ENCODE measurements at regions not wholly inside any gene's neighbourhood (a gene's known extent, or its start where the extent isn't known, plus 50 kb on each side); places are given as distances from the start of the nearest gene placed in this dataset.

- no peaks in the 10 kb centered on the region for H3K9me3 ChIP-seq (ENCODE audit: control insufficient read depth, low read length)
- no peak overlapping the region for H3K27ac ChIP-seq (ENCODE audit: insufficient read depth, low read length, poor library complexity, severe bottlenecking)
- no peaks in the 10 kb centered on the region for H3K36me3 ChIP-seq (ENCODE audit: control insufficient read depth, insufficient read depth, low read length)
- H3K4me3 ChIP-seq (ENCODE audit: insufficient read depth, low read depth, low read length, poor library complexity, severe bottlenecking), result no peak overlapping the region
- H3K27me3 ChIP-seq (replicated peaks; ENCODE audit: control insufficient read depth, insufficient read depth, low read length, poor library complexity, severe bottlenecking), result no peaks in the 10 kb centered on the region
- DNase-seq, result no peak
- H3K4me1 ChIP-seq (ENCODE audit: control insufficient read depth, insufficient read depth, low read length, poor library complexity, severe bottlenecking), result no peaks in the 10 kb centered on the region
Measured at GRCh38 chr9:120065151-120065550, 514.8 kb downstream of the CDK5RAP2 start.

- Histone ChIP-seq H3K27ac (ENCODE audit: insufficient read depth, low read length, poor library complexity, severe bottlenecking) (no peak overlapping the region), H3K4me3 (ENCODE audit: insufficient read depth, low read depth, low read length, poor library complexity, severe bottlenecking) (no peak overlapping the region), H3K9me3 (ENCODE audit: control insufficient read depth, low read length) (peaks cover 3% of the 10 kb centered on the region), H3K36me3 (ENCODE audit: control insufficient read depth, insufficient read depth, low read length) (no peaks in the 10 kb centered on the region), H3K4me1 (ENCODE audit: control insufficient read depth, insufficient read depth, low read length, poor library complexity, severe bottlenecking) (no peaks in the 10 kb centered on the region), H3K27me3 (replicated peaks; ENCODE audit: control insufficient read depth, insufficient read depth, low read length, poor library complexity, severe bottlenecking) (no peaks in the 10 kb centered on the region)
- DNase-seq, result no peak
Measured at GRCh38 chr9:120045011-120045410, 535.0 kb downstream of the CDK5RAP2 start.

DNA sequence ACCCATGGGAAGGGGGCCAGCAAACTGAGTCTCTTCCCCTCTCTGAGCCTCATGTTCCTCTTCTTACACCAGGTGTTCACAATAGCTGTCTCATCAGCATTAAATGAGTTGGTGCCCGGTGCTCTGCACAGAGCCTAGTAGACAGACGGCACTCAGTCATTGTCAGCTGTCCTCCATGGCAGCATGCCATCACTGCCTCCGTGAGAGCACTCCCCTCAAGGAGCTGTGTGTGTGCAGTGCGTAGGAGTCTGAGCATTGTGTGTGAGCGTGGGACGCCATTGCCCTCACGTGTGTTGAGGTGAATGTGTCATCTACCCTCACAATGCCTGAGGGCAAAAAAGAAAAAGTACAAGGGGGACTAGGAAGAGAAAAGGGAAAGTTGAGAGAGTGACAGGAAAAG lies 536.5 kb downstream of the CDK5RAP2 start:
- H3K36me3 ChIP-seq (ENCODE audit: control insufficient read depth, insufficient read depth, low read length), result no peaks in the 10 kb centered on the region
- no peak overlapping the region for H3K27ac ChIP-seq (ENCODE audit: insufficient read depth, low read length, poor library complexity, severe bottlenecking)
- H3K4me1 ChIP-seq (ENCODE audit: control insufficient read depth, insufficient read depth, low read length, poor library complexity, severe bottlenecking), result no peaks in the 10 kb centered on the region
- no peak for DNase-seq
- H3K4me3 ChIP-seq (ENCODE audit: insufficient read depth, low read depth, low read length, poor library complexity, severe bottlenecking), result no peak overlapping the region
- H3K9me3 ChIP-seq (ENCODE audit: control insufficient read depth, low read length), result peaks cover 3% of the 10 kb centered on the region
- no peaks in the 10 kb centered on the region for H3K27me3 ChIP-seq (replicated peaks; ENCODE audit: control insufficient read depth, insufficient read depth, low read length, poor library complexity, severe bottlenecking)

DNA sequence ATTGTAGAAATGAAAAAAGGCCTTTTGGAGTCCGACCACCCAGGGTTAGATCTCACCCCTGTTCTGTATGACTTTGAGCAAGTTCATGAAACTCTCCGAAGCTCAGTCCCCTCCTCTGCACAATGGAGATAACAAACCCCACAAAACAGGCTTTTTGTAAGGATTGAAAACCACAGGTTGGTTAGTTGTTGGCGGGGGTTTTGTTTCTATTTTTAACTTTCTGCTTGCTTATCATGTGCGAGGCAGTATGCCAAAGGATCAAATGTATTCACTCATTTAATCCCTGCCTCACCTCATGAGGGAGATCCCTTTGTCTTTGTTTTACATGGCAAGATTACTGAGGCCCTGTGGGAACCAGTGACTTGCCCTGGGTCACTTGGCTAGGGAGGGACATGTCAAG lies 539.1 kb downstream of the CDK5RAP2 start:
- H3K9me3 ChIP-seq (ENCODE audit: control insufficient read depth, low read length), result peaks cover 3% of the 10 kb centered on the region
- no peak overlapping the region for H3K4me3 ChIP-seq (ENCODE audit: insufficient read depth, low read depth, low read length, poor library complexity, severe bottlenecking)
- no peaks in the 10 kb centered on the region for H3K36me3 ChIP-seq (ENCODE audit: control insufficient read depth, insufficient read depth, low read length)
- no peaks in the 10 kb centered on the region for H3K27me3 ChIP-seq (replicated peaks; ENCODE audit: control insufficient read depth, insufficient read depth, low read length, poor library complexity, severe bottlenecking)
- no peaks in the 10 kb centered on the region for H3K4me1 ChIP-seq (ENCODE audit: control insufficient read depth, insufficient read depth, low read length, poor library complexity, severe bottlenecking)
- no peak for DNase-seq
- H3K27ac ChIP-seq (ENCODE audit: insufficient read depth, low read length, poor library complexity, severe bottlenecking), result no peak overlapping the region

DNA sequence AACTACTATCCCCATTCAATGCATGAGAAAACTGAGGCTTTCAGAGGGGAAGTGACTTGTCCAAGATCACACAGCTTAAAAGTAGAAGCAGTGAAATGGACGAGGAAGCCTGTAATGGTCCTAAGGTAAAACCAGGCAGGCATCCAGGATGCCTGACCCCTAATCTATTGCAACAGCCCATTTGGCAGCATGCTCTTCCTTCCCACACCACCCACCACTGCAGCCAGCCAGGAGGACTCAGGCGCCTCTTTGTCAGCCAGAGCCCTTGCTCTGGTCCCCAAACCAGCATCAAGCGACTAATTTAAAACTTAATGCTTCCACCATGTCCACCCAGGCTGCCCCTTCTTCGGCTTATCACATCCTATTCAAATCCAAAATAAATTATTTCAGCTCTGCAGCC lies 541.6 kb downstream of the CDK5RAP2 start:
- no peaks in the 10 kb centered on the region for H3K9me3 ChIP-seq (ENCODE audit: control insufficient read depth, low read length)
- no peak overlapping the region for H3K27ac ChIP-seq (ENCODE audit: insufficient read depth, low read length, poor library complexity, severe bottlenecking)
- H3K27me3 ChIP-seq (replicated peaks; ENCODE audit: control insufficient read depth, insufficient read depth, low read length, poor library complexity, severe bottlenecking), result no peaks in the 10 kb centered on the region
- DNase-seq, result no peak
- no peaks in the 10 kb centered on the region for H3K36me3 ChIP-seq (ENCODE audit: control insufficient read depth, insufficient read depth, low read length)
- no peaks in the 10 kb centered on the region for H3K4me1 ChIP-seq (ENCODE audit: control insufficient read depth, insufficient read depth, low read length, poor library complexity, severe bottlenecking)
- no peak overlapping the region for H3K4me3 ChIP-seq (ENCODE audit: insufficient read depth, low read depth, low read length, poor library complexity, severe bottlenecking)

DNA sequence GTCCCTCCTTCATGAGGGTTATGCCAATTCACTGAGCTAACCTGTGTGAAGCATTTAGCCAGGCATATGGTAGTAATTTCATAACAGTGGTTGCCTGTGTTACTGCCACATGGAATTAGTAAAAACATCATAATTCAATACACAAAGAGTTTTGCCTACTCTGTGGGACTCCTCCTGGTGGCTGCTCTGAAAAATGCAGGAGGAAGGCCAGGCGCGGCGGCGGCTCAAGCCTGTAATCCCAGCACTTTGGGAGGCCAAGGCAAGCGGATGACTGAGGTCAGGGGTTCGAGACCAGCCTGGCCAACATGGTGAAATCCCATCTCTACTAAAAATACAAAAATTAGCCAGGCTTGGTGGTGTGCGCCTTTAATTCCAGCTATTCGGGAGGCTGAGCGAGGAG lies 547.3 kb downstream of the CDK5RAP2 start:
- no peak for DNase-seq
- no peak overlapping the region for H3K27ac ChIP-seq (ENCODE audit: insufficient read depth, low read length, poor library complexity, severe bottlenecking)
- H3K4me3 ChIP-seq (ENCODE audit: insufficient read depth, low read depth, low read length, poor library complexity, severe bottlenecking), result no peak overlapping the region
- no peaks in the 10 kb centered on the region for H3K9me3 ChIP-seq (ENCODE audit: control insufficient read depth, low read length)
- no peaks in the 10 kb centered on the region for H3K36me3 ChIP-seq (ENCODE audit: control insufficient read depth, insufficient read depth, low read length)
- H3K4me1 ChIP-seq (ENCODE audit: control insufficient read depth, insufficient read depth, low read length, poor library complexity, severe bottlenecking), result no peaks in the 10 kb centered on the region
- no peaks in the 10 kb centered on the region for H3K27me3 ChIP-seq (replicated peaks; ENCODE audit: control insufficient read depth, insufficient read depth, low read length, poor library complexity, severe bottlenecking)

- DNase-seq, result no peak
- no peaks in the 10 kb centered on the region for H3K4me1 ChIP-seq (ENCODE audit: control insufficient read depth, insufficient read depth, low read length, poor library complexity, severe bottlenecking)
- H3K36me3 ChIP-seq (ENCODE audit: control insufficient read depth, insufficient read depth, low read length), result no peaks in the 10 kb centered on the region
- H3K27ac ChIP-seq (ENCODE audit: insufficient read depth, low read length, poor library complexity, severe bottlenecking), result no peak overlapping the region
- H3K27me3 ChIP-seq (replicated peaks; ENCODE audit: control insufficient read depth, insufficient read depth, low read length, poor library complexity, severe bottlenecking), result no peaks in the 10 kb centered on the region
- no peak overlapping the region for H3K4me3 ChIP-seq (ENCODE audit: insufficient read depth, low read depth, low read length, poor library complexity, severe bottlenecking)
- H3K9me3 ChIP-seq (ENCODE audit: control insufficient read depth, low read length), result no peaks in the 10 kb centered on the region
Measured at GRCh38 chr9:120030847-120031246, 549.1 kb downstream of the CDK5RAP2 start.

DNA sequence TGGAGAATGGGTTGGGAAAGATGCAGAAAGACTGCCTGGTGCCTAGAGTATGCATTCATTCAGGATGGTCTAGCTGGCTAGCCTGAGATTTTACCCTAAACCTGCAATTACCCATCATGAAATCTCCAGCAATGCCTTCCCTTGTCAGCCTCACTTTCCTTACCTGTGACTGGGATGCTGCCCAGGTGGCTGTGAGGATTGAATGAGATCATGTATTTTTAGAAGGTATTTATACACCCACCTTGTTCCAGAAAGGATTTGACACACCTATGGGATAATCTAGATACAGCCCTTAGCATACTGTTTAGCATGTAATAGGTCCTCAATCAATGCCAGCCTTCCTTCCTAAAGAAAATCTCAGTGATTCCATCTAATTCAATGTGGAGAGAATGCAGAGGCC lies 561.4 kb downstream of the CDK5RAP2 start:
- no peak overlapping the region for H3K4me3 ChIP-seq (ENCODE audit: insufficient read depth, low read depth, low read length, poor library complexity, severe bottlenecking)
- H3K9me3 ChIP-seq (ENCODE audit: control insufficient read depth, low read length), result no peaks in the 10 kb centered on the region
- no peaks in the 10 kb centered on the region for H3K27me3 ChIP-seq (replicated peaks; ENCODE audit: control insufficient read depth, insufficient read depth, low read length, poor library complexity, severe bottlenecking)
- no peaks in the 10 kb centered on the region for H3K36me3 ChIP-seq (ENCODE audit: control insufficient read depth, insufficient read depth, low read length)
- DNase-seq, result no peak
- H3K27ac ChIP-seq (ENCODE audit: insufficient read depth, low read length, poor library complexity, severe bottlenecking), result no peak overlapping the region
- H3K4me1 ChIP-seq (ENCODE audit: control insufficient read depth, insufficient read depth, low read length, poor library complexity, severe bottlenecking), result no peaks in the 10 kb centered on the region

DNA sequence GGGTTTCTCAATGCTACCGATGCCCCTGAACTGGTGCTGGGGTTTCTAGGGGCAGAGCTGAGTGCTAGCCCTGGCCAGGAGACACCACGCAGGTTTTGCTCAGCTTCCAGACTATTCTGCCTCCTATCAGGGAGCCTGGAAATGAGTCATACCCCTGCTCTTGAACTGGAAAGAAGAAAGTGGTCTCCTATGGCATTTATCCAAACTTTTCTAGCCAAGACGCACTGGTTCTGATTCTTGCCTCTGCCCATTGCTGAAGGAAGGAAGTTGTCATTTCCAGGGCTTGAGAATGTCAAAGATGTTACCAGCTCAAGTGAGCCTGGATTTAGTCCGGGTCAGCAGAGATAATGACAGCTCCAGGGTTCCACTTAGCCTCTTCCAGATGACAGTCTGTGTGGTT lies 561.9 kb downstream of the CDK5RAP2 start:
- Histone ChIP-seq H3K27ac (ENCODE audit: insufficient read depth, low read length, poor library complexity, severe bottlenecking) (no peak overlapping the region), H3K27me3 (replicated peaks; ENCODE audit: control insufficient read depth, insufficient read depth, low read length, poor library complexity, severe bottlenecking) (no peaks in the 10 kb centered on the region), H3K4me1 (ENCODE audit: control insufficient read depth, insufficient read depth, low read length, poor library complexity, severe bottlenecking) (no peaks in the 10 kb centered on the region), H3K36me3 (ENCODE audit: control insufficient read depth, insufficient read depth, low read length) (no peaks in the 10 kb centered on the region), H3K9me3 (ENCODE audit: control insufficient read depth, low read length) (no peaks in the 10 kb centered on the region), H3K4me3 (ENCODE audit: insufficient read depth, low read depth, low read length, poor library complexity, severe bottlenecking) (no peak overlapping the region)
- no peak for DNase-seq

- Histone ChIP-seq H3K36me3 (ENCODE audit: control insufficient read depth, insufficient read depth, low read length) (no peaks in the 10 kb centered on the region), H3K4me1 (ENCODE audit: control insufficient read depth, insufficient read depth, low read length, poor library complexity, severe bottlenecking) (no peaks in the 10 kb centered on the region), H3K4me3 (ENCODE audit: insufficient read depth, low read depth, low read length, poor library complexity, severe bottlenecking) (no peak overlapping the region), H3K27ac (ENCODE audit: insufficient read depth, low read length, poor library complexity, severe bottlenecking) (no peak overlapping the region), H3K27me3 (replicated peaks; ENCODE audit: control insufficient read depth, insufficient read depth, low read length, poor library complexity, severe bottlenecking) (no peaks in the 10 kb centered on the region), H3K9me3 (ENCODE audit: control insufficient read depth, low read length) (no peaks in the 10 kb centered on the region)
- DNase-seq, result no peak
Measured at GRCh38 chr9:120016231-120016630, 563.7 kb downstream of the CDK5RAP2 start.

DNA sequence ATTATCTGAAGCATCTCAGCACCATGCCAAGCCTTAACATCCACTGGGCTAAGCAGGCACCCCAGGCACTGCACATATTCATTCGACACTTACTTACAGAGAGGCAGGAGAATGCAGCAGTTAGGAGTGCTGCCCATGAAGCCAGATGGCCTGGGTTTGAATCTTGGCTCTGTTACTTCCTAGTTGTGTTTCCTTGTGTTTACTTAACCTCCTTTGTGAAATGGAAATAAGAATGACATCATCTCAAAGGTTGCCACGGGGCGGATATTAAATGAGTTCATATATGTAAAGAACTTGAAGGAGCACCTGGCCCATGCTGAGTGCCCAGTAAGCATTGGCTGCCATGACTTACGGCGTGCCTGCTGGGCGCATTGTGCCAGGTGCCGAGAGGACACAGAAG lies 565.2 kb downstream of the CDK5RAP2 start:
- no peak for DNase-seq
- Histone ChIP-seq H3K27ac (ENCODE audit: insufficient read depth, low read length, poor library complexity, severe bottlenecking) (no peak overlapping the region), H3K9me3 (ENCODE audit: control insufficient read depth, low read length) (no peaks in the 10 kb centered on the region), H3K36me3 (ENCODE audit: control insufficient read depth, insufficient read depth, low read length) (no peaks in the 10 kb centered on the region), H3K27me3 (replicated peaks; ENCODE audit: control insufficient read depth, insufficient read depth, low read length, poor library complexity, severe bottlenecking) (no peaks in the 10 kb centered on the region), H3K4me3 (ENCODE audit: insufficient read depth, low read depth, low read length, poor library complexity, severe bottlenecking) (no peak overlapping the region), H3K4me1 (ENCODE audit: control insufficient read depth, insufficient read depth, low read length, poor library complexity, severe bottlenecking) (no peaks in the 10 kb centered on the region)

Measured in effector memory CD4-positive, alpha-beta T cell (primary cell).